Mucosa of descending colon (tissue), 3 donors: ENCODE measurements at regions not wholly inside any gene's neighbourhood (a gene's known extent, or its start where the extent isn't known, plus 50 kb on each side); places are given as distances from the start of the nearest gene placed in this dataset.
A peak's percentile ranks its signal among the peaks of the same experiment; 100 is the strongest.

Experiments
- ATAC-seq: fragments of 200-7000 bp; cut with Tn5 transposase; one replicate; pipeline ENCODE4 v1.9.1; 2020; ENCODE audit warnings: mild to moderate bottlenecking, moderate library complexity
- DNase-seq, 3 donors: peaks; one replicate each; pipeline ENCODE4 v3.0.0-alpha.2; 2020
- H3K36me3 ChIP-seq: fragments of 200-600 bp; one replicate; pipeline ENCODE4 v1.8.0; 2021; ENCODE audit warnings: low read depth, mild to moderate bottlenecking
- H3K4me1 ChIP-seq: fragments of 200-600 bp; one replicate; pipeline ENCODE4 v1.8.0; 2021; ENCODE audit warnings: low read depth, mild to moderate bottlenecking
- H3K4me3 ChIP-seq: fragments of 200-600 bp; one replicate; pipeline ENCODE4 v1.8.0; 2021; ENCODE audit warnings: mild to moderate bottlenecking
- H3K9me3 ChIP-seq: fragments of 200-600 bp; one replicate; pipeline ENCODE4 v1.8.0; 2021; ENCODE audit warnings: mild to moderate bottlenecking
- CTCF ChIP-seq: fragments of 200-600 bp; IDR thresholded peaks from one replicate; pipeline ENCODE4 v1.8.0; 2022; ENCODE audit warnings: antibody characterized with exemption, mild to moderate bottlenecking
- intact Hi-C, 2 donors: fragments of 100-400 bp; cut with DNase I in 1 of 2; cut with micrococcal nuclease in 1 of 2; formaldehyde crosslinking; loops; one replicate each; pipeline versions ENCODE4 v1.11.0 to v1.11.1; 2022; cut with DNase I, micrococcal nuclease
- donor health status: DM: no; HTN: no; CAD: no; lungs with moderate emphysema.
- donor health status: DM: no; HTN: no; CAD: no.
- donor health status: DM: no; HTN: yes; CAD: no.

GRCh38 chr11:130705670-130706421 is 210.4 kb downstream of the SNX19 start:
- DNase-seq (no peak), ATAC-seq (peak; percentile 45)
- intact Hi-C loops, result no loop called here
- Histone ChIP-seq H3K36me3 (no peaks in the 10 kb centered on the region), H3K4me3 (no peak overlapping the region), H3K4me1 (no peaks in the 10 kb centered on the region), H3K9me3 (no peaks in the 10 kb centered on the region)
- TF ChIP-seq CTCF, result no peak

- Histone ChIP-seq H3K9me3 (no peaks in the 10 kb centered on the region), H3K36me3 (no peaks in the 10 kb centered on the region), H3K4me3 (no peak overlapping the region), H3K4me1 (no peaks in the 10 kb centered on the region)
- TF ChIP-seq CTCF, result no peak
- DNase-seq, result no peak
- ATAC-seq, result no peak
- intact Hi-C loops, result no loop called here
These were observed 209.7 kb downstream of the SNX19 start for GRCh38 chr11:130706572-130706971.

GRCh38 chr11:130707217-130707616 is 209.1 kb downstream of the SNX19 start:
- no peak for TF ChIP-seq CTCF
- Histone ChIP-seq H3K36me3 (no peaks in the 10 kb centered on the region), H3K9me3 (no peaks in the 10 kb centered on the region), H3K4me3 (no peak overlapping the region), H3K4me1 (no peaks in the 10 kb centered on the region)
- no peak for DNase-seq
- intact Hi-C loops, result no loop called here
- no peak for ATAC-seq

- ATAC-seq (no peak), DNase-seq (no peak)
- intact Hi-C loops, result no loop called here
- TF ChIP-seq CTCF, result no peak
- H3K36me3 ChIP-seq, result no peaks in the 10 kb centered on the region
- no peak overlapping the region for H3K4me3 ChIP-seq
- H3K4me1 ChIP-seq, result no peaks in the 10 kb centered on the region
- no peaks in the 10 kb centered on the region for H3K9me3 ChIP-seq
These were observed 206.7 kb downstream of the SNX19 start for GRCh38 chr11:130709531-130709930.

GRCh38 chr11:130710021-130710420 is 206.3 kb downstream of the SNX19 start:
- H3K4me1 ChIP-seq, result no peaks in the 10 kb centered on the region
- DNase-seq, result no peak
- no peaks in the 10 kb centered on the region for H3K9me3 ChIP-seq
- intact Hi-C loops, result no loop called here
- H3K36me3 ChIP-seq, result no peaks in the 10 kb centered on the region
- no peak for TF ChIP-seq CTCF
- ATAC-seq, result no peak
- no peak overlapping the region for H3K4me3 ChIP-seq
